A549 (cell line): ENCODE measurements at regions not wholly inside any gene's neighbourhood (a gene's known extent, or its start where the extent isn't known, plus 50 kb on each side); places are given as distances from the start of the nearest gene placed in this dataset.
"Not testable (repeated sequence)": the region's sequence is repeated elsewhere in the genome, so short reads cannot be mapped to it uniquely, and the experiment has no call there.

Experiments used
- ATAC-seq, 2 experiments: fragments of 200-7000 bp in 1 of 2; fragments of >200 bp in 1 of 2; cut with Nextera tagmentation in 1 of 2; cut with Tn5 transposase in 1 of 2; 3 replicates each; pipeline versions ENCODE4 v1.8.0 to v1.9.1; 2018 to 2020; ENCODE audit warnings: mild to moderate bottlenecking in 1 of 2, moderate library complexity in 1 of 2
- CTCF ChIA-PET: fragments of 300-600 bp; sonication (Branson Sonifier 250); formaldehyde crosslinking; extraction: SDS; loops from one replicate; lab custom pipeline; 2021; ENCODE audit warnings: antibody characterized with exemption, inconsistent platforms; lab: Yijun Ruan, JAX
- POLR2A ChIA-PET: fragments of 350-600 bp; formaldehyde crosslinking; extraction: SDS; loops from one replicate; lab custom pipeline; 2021; ENCODE audit warnings: antibody characterized with exemption, inconsistent platforms; lab: Yijun Ruan, JAX
- DNase-seq, 2 experiments: peaks; one replicate each; pipeline versions ENCODE4 v3.0.0 to v3.0.0-alpha.2; 2011 to 2016; ENCODE audit warnings: low read depth in 1 of 2, low spot score in 1 of 2
- FAIRE-seq: peaks from 2 replicates; lab custom pipeline; 2011; peaks lifted over from hg19 to GRCh38; lab: Jason Lieb, UNC
- H3K27ac ChIP-seq, 2 experiments: fragments of >200 bp; sonication (Bioruptor Twin); formaldehyde crosslinking; 3 replicates each; pipeline ENCODE4 v1.5.1; 2016 to 2017
- H3K4me1 ChIP-seq: fragments of >200 bp; sonication (Bioruptor Twin); formaldehyde crosslinking; 3 replicates; pipeline ENCODE4 v1.6.1; 2016
- H3K4me2 ChIP-seq: fragments of >200 bp; sonication (Bioruptor Twin); formaldehyde crosslinking; 3 replicates; pipeline ENCODE4 v1.6.1; 2016
- H3K4me3 ChIP-seq: fragments of >200 bp; sonication (Bioruptor Twin); formaldehyde crosslinking; 3 replicates; pipeline ENCODE4 v1.5.1; 2016
- H3K9me3 ChIP-seq: fragments of >200 bp; sonication (Bioruptor Twin); formaldehyde crosslinking; 3 replicates; pipeline ENCODE4 v1.6.1; 2016
- CBX2 ChIP-seq: fragments of 200-600 bp; sonication (generic); IDR thresholded peaks from 2 replicates; pipeline ENCODE4 v1.6.1; 2016; ENCODE audit warnings: low read depth, mild to moderate bottlenecking, borderline replicate concordance
- CHD2 ChIP-seq: fragments of 150-350 bp; IDR thresholded peaks from 2 replicates; pipeline ENCODE4 v1.6.1; 2014; ENCODE audit warnings: low read length; ENCODE audit not compliant: partially characterized antibody
- CHD4 ChIP-seq: fragments of 200-600 bp; sonication (generic); IDR thresholded peaks from 2 replicates; pipeline ENCODE4 v1.6.1; 2016; ENCODE audit warnings: antibody characterized with exemption, mild to moderate bottlenecking, borderline replicate concordance
- CTCF ChIP-seq: fragments of >200 bp; sonication (Bioruptor Twin); formaldehyde crosslinking; IDR thresholded peaks from 3 replicates; pipeline ENCODE4 v1.5.1; 2016
- FOSL2 ChIP-seq, 2 experiments: fragments of 450-650 bp in 1 of 2; fragments of >200 bp in 1 of 2; sonication (Bioruptor Twin) in 1 of 2; formaldehyde crosslinking; IDR thresholded peaks; 2 replicates each; pipeline versions ENCODE4 v1.5.0 to v1.6.1; 2016 to 2020; ENCODE audit warnings: mild to moderate bottlenecking in 1 of 2, moderate library complexity in 1 of 2
- FOXS1 ChIP-seq: fragments of 250-450 bp; sonication (Bioruptor Pico); IDR thresholded peaks from 2 replicates; pipeline ENCODE4 v1.5.0; 2020; ENCODE audit warnings: mild to moderate bottlenecking, moderate library complexity
- GATA3 ChIP-seq: IDR thresholded peaks from 2 replicates; pipeline ENCODE4 v1.6.1; 2012; ENCODE audit warnings: borderline replicate concordance
- HOXA7 ChIP-seq: fragments of 250-450 bp; sonication (Bioruptor Pico); IDR thresholded peaks from 2 replicates; pipeline ENCODE4 v1.5.0; 2020; ENCODE audit warnings: mild to moderate bottlenecking, moderate library complexity
- HOXB5 ChIP-seq: fragments of 250-450 bp; sonication (Bioruptor Pico); IDR thresholded peaks from 2 replicates; pipeline ENCODE4 v1.5.0; 2020; ENCODE audit warnings: mild to moderate bottlenecking, moderate library complexity
- KDM1A ChIP-seq: fragments of 200-600 bp; sonication (generic); IDR thresholded peaks from 2 replicates; pipeline ENCODE4 v1.6.1; 2016; ENCODE audit warnings: low read depth, mild to moderate bottlenecking
- MAFK ChIP-seq: fragments of 450-650 bp; IDR thresholded peaks from 2 replicates; pipeline ENCODE4 v1.6.1; 2014; ENCODE audit not compliant: partially characterized antibody
- MAX ChIP-seq: IDR thresholded peaks from 2 replicates; pipeline ENCODE4 v1.6.1; 2012
- MAZ ChIP-seq: fragments of 150-350 bp; IDR thresholded peaks from 2 replicates; pipeline ENCODE4 v1.6.1; 2014; ENCODE audit warnings: antibody characterized with exemption, low read depth, low read length, borderline replicate concordance
- PBX3 ChIP-seq: IDR thresholded peaks from 2 replicates; pipeline ENCODE4 v1.6.1; 2012
- POLR2A ChIP-seq: IDR thresholded peaks from 2 replicates; pipeline ENCODE4 v1.6.1; 2012; ENCODE audit warnings: mild to moderate bottlenecking, low read length
- POLR2AphosphoS2 ChIP-seq: conservative IDR thresholded peaks from 2 replicates; pipeline ENCODE4 v1.6.1; 2012; ENCODE audit warnings: low read length, improper control_type of control experiment, inconsistent platforms
- RAD21 ChIP-seq, 2 experiments: fragments of >200 bp in 1 of 2; sonication (Bioruptor Twin) in 1 of 2; formaldehyde crosslinking in 1 of 2; IDR thresholded peaks in 1 of 2; conservative IDR thresholded peaks in 1 of 2; 2 replicates in 1 of 2; 3 replicates in 1 of 2; pipeline ENCODE4 v1.6.1; 2012 to 2018; ENCODE audit warnings: inconsistent platforms in 1 of 2
- RARB ChIP-seq: fragments of 250-450 bp; sonication (Bioruptor Pico); IDR thresholded peaks from 2 replicates; pipeline ENCODE4 v1.8.0; 2021; ENCODE audit warnings: mild to moderate bottlenecking, moderate library complexity
- RFX5 ChIP-seq: fragments of 450-650 bp; IDR thresholded peaks from 2 replicates; pipeline ENCODE4 v1.7.1; 2014; ENCODE audit warnings: antibody characterized with exemption, mild to moderate bottlenecking, moderate library complexity
- SMC3 ChIP-seq: fragments of >200 bp; sonication (Bioruptor Twin); formaldehyde crosslinking; IDR thresholded peaks from 3 replicates; pipeline ENCODE4 v1.6.1; 2018; ENCODE audit warnings: inconsistent platforms
- ZC3H11A ChIP-seq: fragments of 450-650 bp; IDR thresholded peaks from 2 replicates; pipeline ENCODE4 v1.6.1; 2014; ENCODE audit warnings: antibody characterized with exemption, mild to moderate bottlenecking
- ZFP36 ChIP-seq: fragments of 450-650 bp; IDR thresholded peaks from 2 replicates; pipeline ENCODE4 v1.6.1; 2014; ENCODE audit warnings: borderline replicate concordance; ENCODE audit not compliant: partially characterized antibody
- ZSCAN20 ChIP-seq: fragments of 250-450 bp; sonication (Bioruptor Pico); IDR thresholded peaks from 2 replicates; pipeline ENCODE4 v1.8.0; 2022; ENCODE audit warnings: mild to moderate bottlenecking, moderate library complexity
- WGBS: methylation state at CpG from one replicate; pipeline ENCODE4 v1.1.6; 2017; ENCODE audit errors: missing lambda C conversion rate; 5-methylcytosine and 5-hydroxymethylcytosine counted together

DNA sequence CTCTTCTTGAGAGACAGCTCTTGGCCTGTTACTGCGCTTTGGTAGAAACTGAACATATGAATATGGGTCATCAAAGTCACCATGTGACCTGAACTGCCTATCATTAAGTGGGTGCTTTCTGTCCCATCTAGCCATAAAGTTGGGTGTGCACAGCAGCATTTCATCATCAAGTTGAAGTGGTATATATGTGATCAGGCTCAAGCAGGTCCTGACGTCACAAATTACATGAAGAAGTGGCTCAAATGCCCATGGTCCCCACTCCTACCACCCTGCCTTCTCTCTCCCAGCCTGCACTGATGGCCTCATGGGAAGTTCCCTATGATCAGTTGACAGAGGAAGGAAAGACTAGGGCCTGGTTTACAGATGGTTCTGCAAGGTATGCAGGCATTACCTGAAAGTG lies 308.8 kb upstream of the MGAT4C start (continued):
- TF ChIP-seq RAD21 (conservative IDR thresholded peaks at IDR 0.05 in 1 of 2, IDR thresholded peaks at IDR 0.05 in 1 of 2): no peak
- TF ChIP-seq ZSCAN20 (CRISPR knock-in tag): no peak
- no peak for TF ChIP-seq RARB (CRISPR knock-in tag)
- no peak for TF ChIP-seq MAFK
- no peak for TF ChIP-seq POLR2AphosphoS2

- H3K9me3 ChIP-seq, FAIRE-seq, POLR2A ChIA-PET, H3K4me1 ChIP-seq, H3K4me2 ChIP-seq, DNase-seq, H3K27ac ChIP-seq, ATAC-seq, CTCF ChIA-PET, H3K4me3 ChIP-seq: not testable (repeated sequence)
- 58% methylated on average over 5 of the region's 5 CpGs for WGBS
Observed at GRCh38 chr12:86555491-86555890, 299.3 kb upstream of the MGAT4C start.

- H3K9me3 ChIP-seq: no peaks in the 10 kb centered on the region
- TF ChIP-seq MAZ (no peak), POLR2A (no peak), CHD2 (no peak), CTCF (no peak), PBX3 (no peak), FOSL2 (IDR thresholded peaks at IDR 0.05) (no peak), FOSL2 (CRISPR knock-in tag; IDR thresholded peaks at IDR 0.05) (no peak), HOXA7 (no peak), ZC3H11A (no peak), CHD4 (no peak), MAX (no peak), SMC3 (no peak), HOXB5 (CRISPR knock-in tag) (no peak), FOXS1 (CRISPR knock-in tag) (no peak)
- H3K4me1 ChIP-seq: no peaks in the 10 kb centered on the region
- no peak overlapping the region for H3K27ac ChIP-seq
- DNase-seq (no peak), ATAC-seq (no peak), FAIRE-seq (no peak)
- no peak overlapping the region for H3K4me3 ChIP-seq
- WGBS: 90% methylated on average over 1 of the region's 1 CpG
- no peak overlapping the region for H3K4me2 ChIP-seq
- POLR2A ChIA-PET: no interaction called here
- CTCF ChIA-PET: no interaction called here
Observed at GRCh38 chr12:86551146-86551571, 295.0 kb upstream of the MGAT4C start.

GRCh38 chr12:86550218-86551145 lies 294.3 kb upstream of the MGAT4C start:
- no peak for ATAC-seq
- 75% methylated on average over 7 of the region's 7 CpGs for WGBS
- CTCF ChIA-PET: no interaction called here

More at GRCh38 chr12:86550218-86551145, 294.3 kb upstream of the MGAT4C start:
- Histone ChIP-seq H3K4me1 (no peaks in the 10 kb centered on the region), H3K9me3 (no peaks in the 10 kb centered on the region), H3K4me2 (no peak overlapping the region), H3K4me3 (no peak overlapping the region), H3K27ac (no peak overlapping the region)
- no peak for TF ChIP-seq RFX5
- TF ChIP-seq GATA3: no peak
- no peak for TF ChIP-seq CBX2
- no peak for TF ChIP-seq ZFP36
- no peak for TF ChIP-seq KDM1A
- FAIRE-seq (no peak), DNase-seq (no peak)
- POLR2A ChIA-PET: no interaction called here
